ENCODE measurements at regions not wholly inside any gene's neighbourhood (a gene's known extent, or its start where the extent isn't known, plus 50 kb on each side); places are given as distances from the start of the nearest gene placed in this dataset.

GRCh38 chr12:22117563-22118237 is 71.7 kb downstream of the CMAS start:
- H3K4me2 ChIP-seq (replicated peaks; ENCODE audit: low read depth, low read length, poor library complexity, severe bottlenecking) = no peak overlapping the region
- H3K4me1 Mint-ChIP-seq = peaks cover 4% of the 10 kb centered on the region
- H3K4me1 ChIP-seq (ENCODE audit: control insufficient read depth in 2 of 2, insufficient read depth in 2 of 2, low read length in 2 of 2) = peaks cover 0 to 5% of the 10 kb centered on the region in 2 donors
- peaks cover 0 to 6% (median 3%) of the 10 kb centered on the region in 4 experiments for H3K27me3 ChIP-seq (replicated peaks in 1 of 4; ENCODE audit: control extremely low read depth in 1 of 4, control insufficient read depth in 3 of 4, insufficient read depth in 4 of 4, low read length in 3 of 4)
- ATAC-seq (ENCODE audit: low read depth) (no peak), DNase-seq (no peak)
- ChIA-PET CTCF (no interaction called here), POLR2A (no interaction called here)
- peaks cover 33% of the 10 kb centered on the region for H3K27me3 Mint-ChIP-seq
- H3K79me2 ChIP-seq (ENCODE audit: control insufficient read depth, insufficient read depth, low read length) = no peaks in the 10 kb centered on the region
- H3K27ac Mint-ChIP-seq = no peak overlapping the region
- no CpG with 5 or more reads among the region's 3 CpGs for WGBS (ENCODE audit: insufficient coverage)
- no peak overlapping the region for H2AFZ ChIP-seq (ENCODE audit: insufficient read depth, low read depth, low read length, poor library complexity, severe bottlenecking)
- TF ChIP-seq EZH2 (IDR thresholded peaks at IDR 0.05; ENCODE audit: borderline replicate concordance, insufficient read depth, low read depth, low read length, poor library complexity, severe bottlenecking) = no peak
- no peak for TF ChIP-seq CTCF (IDR thresholded peaks at IDR 0.05)
- no peaks in the 10 kb centered on the region for H3K9me3 ChIP-seq (ENCODE audit: control extremely low read depth in 1 of 3, control insufficient read depth in 2 of 3, insufficient read depth in 1 of 3, low read length in 2 of 3)
- H3K9me3 Mint-ChIP-seq (ENCODE audit: insufficient read depth) = no peaks in the 10 kb centered on the region
- H3K27ac ChIP-seq (ENCODE audit: low read length in 2 of 2) = no peak overlapping the region
- H3K36me3 ChIP-seq (replicated peaks in 1 of 2; ENCODE audit: control extremely low read depth in 1 of 2, control insufficient read depth in 1 of 2, extremely low read depth in 1 of 2, insufficient read depth in 2 of 2, low read length in 1 of 2) = no peaks in the 10 kb centered on the region
- no peaks in the 10 kb centered on the region for H4K20me1 ChIP-seq (ENCODE audit: control insufficient read depth, insufficient read depth, low read length, poor library complexity, severe bottlenecking)
- intact Hi-C loops (cut with micrococcal nuclease) = no loop called here
- no peak overlapping the region for H3K4me3 ChIP-seq (ENCODE audit: control extremely low read depth in 1 of 5, extremely low read depth in 1 of 5, insufficient read depth in 1 of 5, low read depth in 2 of 5, low read length in 4 of 5)
- no peak overlapping the region for H3K4me3 Mint-ChIP-seq
- H3K9ac ChIP-seq (ENCODE audit: low read length) = no peak overlapping the region

- H3K27ac Mint-ChIP-seq = no peak overlapping the region
- H3K9me3 Mint-ChIP-seq (ENCODE audit: insufficient read depth) = no peaks in the 10 kb centered on the region
- no peak overlapping the region for H3K4me3 Mint-ChIP-seq
- Histone ChIP-seq H3K4me1 (ENCODE audit: control insufficient read depth in 2 of 2, insufficient read depth in 2 of 2, low read length in 2 of 2) (peaks cover 0 to 5% of the 10 kb centered on the region in 2 donors), H3K4me3 (ENCODE audit: control extremely low read depth in 1 of 5, extremely low read depth in 1 of 5, insufficient read depth in 1 of 5, low read depth in 2 of 5, low read length in 4 of 5) (no peak overlapping the region), H3K36me3 (replicated peaks in 1 of 2; ENCODE audit: control extremely low read depth in 1 of 2, control insufficient read depth in 1 of 2, extremely low read depth in 1 of 2, insufficient read depth in 2 of 2, low read length in 1 of 2) (no peaks in the 10 kb centered on the region), H3K4me2 (replicated peaks; ENCODE audit: low read depth, low read length, poor library complexity, severe bottlenecking) (no peak overlapping the region), H3K27ac (ENCODE audit: low read length in 2 of 2) (no peak overlapping the region), H3K9me3 (ENCODE audit: control extremely low read depth in 1 of 3, control insufficient read depth in 2 of 3, insufficient read depth in 1 of 3, low read length in 2 of 3) (no peaks in the 10 kb centered on the region), H3K79me2 (ENCODE audit: control insufficient read depth, insufficient read depth, low read length) (no peaks in the 10 kb centered on the region), H4K20me1 (ENCODE audit: control insufficient read depth, insufficient read depth, low read length, poor library complexity, severe bottlenecking) (no peaks in the 10 kb centered on the region), H2AFZ (ENCODE audit: insufficient read depth, low read depth, low read length, poor library complexity, severe bottlenecking) (no peak overlapping the region), H3K9ac (ENCODE audit: low read length) (no peak overlapping the region), H3K27me3 (replicated peaks in 1 of 4; ENCODE audit: control extremely low read depth in 1 of 4, control insufficient read depth in 3 of 4, insufficient read depth in 4 of 4, low read length in 3 of 4) (peaks cover 0 to 6% (median 3%) of the 10 kb centered on the region in 4 experiments)
- no peak for ATAC-seq (ENCODE audit: low read depth)
- TF ChIP-seq EZH2 (IDR thresholded peaks at IDR 0.05; ENCODE audit: borderline replicate concordance, insufficient read depth, low read depth, low read length, poor library complexity, severe bottlenecking) = no peak
- no peak for TF ChIP-seq CTCF (IDR thresholded peaks at IDR 0.05)
- CTCF ChIA-PET = no interaction called here
- H3K27me3 Mint-ChIP-seq = peaks cover 30% of the 10 kb centered on the region
- H3K4me1 Mint-ChIP-seq = peaks cover 4% of the 10 kb centered on the region
- WGBS (ENCODE audit: insufficient coverage) = 45% methylated on average over 2 of the region's 3 CpGs
- intact Hi-C loops (cut with micrococcal nuclease) = no loop called here
- POLR2A ChIA-PET = no interaction called here
- no peak for DNase-seq
Observed at GRCh38 chr12:22118238-22118790, 72.3 kb downstream of the CMAS start.
